Dermis blood vessel endothelial cell (primary cell): ENCODE measurements at regions not wholly inside any gene's neighbourhood (a gene's known extent, or its start where the extent isn't known, plus 50 kb on each side); places are given as distances from the start of the nearest gene placed in this dataset.
"Not testable (repeated sequence)": the region's sequence is repeated elsewhere in the genome, so short reads cannot be mapped to it uniquely, and the experiment has no call there.

Experiments used
- DNase-seq: peaks from one replicate; pipeline ENCODE4 v3.0.0; 2010

DNA sequence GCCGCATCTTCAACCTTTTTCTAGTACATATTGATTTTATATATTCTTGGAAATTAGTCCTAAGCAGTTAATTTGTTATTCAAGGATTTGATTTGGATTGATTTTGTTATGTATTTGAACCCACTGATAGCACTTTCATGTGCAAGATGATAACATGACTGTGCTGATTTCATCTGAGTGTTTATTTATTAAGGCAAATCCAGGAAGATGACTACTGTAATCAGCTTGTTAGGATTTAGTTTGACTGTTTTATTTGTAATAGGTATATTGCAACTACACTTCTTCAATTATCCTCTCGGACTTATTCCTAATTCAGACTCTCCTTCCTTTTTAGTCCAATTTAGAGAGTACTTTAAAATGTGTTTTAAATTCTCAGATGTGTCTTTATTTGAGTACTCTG is 75.1 kb upstream of the PRKG1 start:
- no peak for DNase-seq

DNA sequence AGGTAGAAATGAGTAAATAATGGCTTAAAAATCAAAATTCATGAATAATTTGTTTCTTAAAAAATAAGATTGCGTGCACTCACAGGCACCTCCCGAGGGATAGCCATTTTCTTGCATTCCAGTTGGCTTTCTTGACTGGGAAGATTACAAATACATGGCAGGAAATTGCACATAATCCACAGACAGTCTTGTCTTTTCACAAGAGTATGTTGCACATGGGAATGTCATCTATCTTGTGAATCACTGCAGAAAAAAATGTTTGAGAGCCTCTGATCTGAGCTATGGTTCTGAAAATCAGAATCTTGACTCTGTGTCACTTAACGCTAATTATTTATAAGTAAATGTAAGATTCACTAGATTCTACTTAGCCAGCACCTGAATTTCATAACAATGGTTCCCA is 74.1 kb upstream of the PRKG1 start:
- DNase-seq: no peak

DNA sequence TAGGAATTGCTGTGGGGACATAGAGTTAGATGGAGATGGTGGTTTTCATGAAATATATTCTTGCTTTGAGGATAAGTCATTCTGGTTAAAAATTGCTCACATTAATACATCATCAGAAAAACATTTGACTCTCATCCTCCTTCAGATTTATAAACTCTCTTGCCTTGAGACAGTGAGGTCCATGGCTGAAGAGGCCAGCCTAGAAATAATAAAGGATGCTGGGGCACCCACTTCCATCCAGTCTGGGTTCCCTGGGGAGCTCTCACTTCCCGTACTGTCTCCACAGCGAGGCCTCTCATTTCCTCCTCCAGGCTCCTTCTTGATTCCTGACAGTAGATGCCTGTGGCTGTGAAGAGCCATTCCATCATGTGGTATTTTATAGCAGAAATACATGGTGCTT is 73.3 kb upstream of the PRKG1 start:
- DNase-seq: no peak

DNA sequence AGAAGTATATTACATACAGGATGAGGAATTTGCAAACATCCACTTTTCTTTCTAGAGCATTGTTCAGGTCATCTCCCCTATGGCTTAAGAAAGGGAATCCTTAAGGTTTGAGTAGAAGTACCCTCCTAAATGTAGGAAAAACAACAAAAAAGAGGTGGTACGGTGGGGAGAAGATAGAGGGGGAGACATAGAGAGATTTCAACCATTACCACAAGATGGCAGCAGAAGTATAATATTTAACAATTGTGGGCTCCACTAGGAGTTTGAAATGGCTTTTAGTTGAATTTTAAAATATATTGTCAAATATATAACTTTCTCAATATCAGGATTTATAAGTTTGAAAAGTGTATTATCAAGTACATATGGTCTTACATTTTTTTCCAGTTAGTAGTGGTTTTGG is 72.7 kb upstream of the PRKG1 start:
- DNase-seq: peak; percentile 30

DNA sequence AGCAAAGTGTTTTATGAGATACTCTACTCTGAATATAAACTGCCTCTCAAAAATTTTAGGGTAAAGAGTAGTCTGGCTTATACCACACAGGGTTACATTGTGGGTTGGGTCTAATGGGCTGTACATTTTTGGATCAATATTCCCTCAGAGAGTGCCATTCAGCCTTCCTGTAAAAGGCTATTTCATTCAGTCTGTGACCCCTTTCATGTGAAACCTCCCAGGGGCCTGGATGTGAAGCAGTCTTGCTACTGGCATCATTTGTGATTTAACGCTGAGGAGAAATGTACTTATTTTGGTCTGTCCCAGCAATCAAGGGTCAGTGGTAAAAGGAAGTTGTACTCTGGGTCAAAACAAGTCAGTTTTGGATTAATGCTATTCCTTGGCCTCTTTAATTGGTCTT is 71.8 kb upstream of the PRKG1 start:
- DNase-seq: no peak

DNA sequence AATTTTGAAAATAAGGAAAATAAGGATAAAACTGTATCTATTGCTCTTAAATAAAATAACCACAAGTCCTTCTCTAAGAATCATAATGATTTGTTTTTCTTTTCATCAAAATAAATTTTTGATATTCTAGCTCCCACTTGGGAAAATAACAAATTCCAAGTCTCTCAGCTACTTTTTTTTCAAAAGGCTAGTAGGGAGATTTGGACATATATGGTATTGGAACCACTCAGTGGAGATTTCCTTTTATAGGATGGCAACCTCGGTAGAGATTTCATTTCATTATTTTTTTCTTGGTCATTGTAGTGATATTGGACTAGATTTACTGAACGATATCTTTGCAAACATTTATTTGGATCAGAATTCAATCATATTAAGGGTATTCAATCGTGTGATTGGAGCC is 69.5 kb upstream of the PRKG1 start:
- no peak for DNase-seq

DNA sequence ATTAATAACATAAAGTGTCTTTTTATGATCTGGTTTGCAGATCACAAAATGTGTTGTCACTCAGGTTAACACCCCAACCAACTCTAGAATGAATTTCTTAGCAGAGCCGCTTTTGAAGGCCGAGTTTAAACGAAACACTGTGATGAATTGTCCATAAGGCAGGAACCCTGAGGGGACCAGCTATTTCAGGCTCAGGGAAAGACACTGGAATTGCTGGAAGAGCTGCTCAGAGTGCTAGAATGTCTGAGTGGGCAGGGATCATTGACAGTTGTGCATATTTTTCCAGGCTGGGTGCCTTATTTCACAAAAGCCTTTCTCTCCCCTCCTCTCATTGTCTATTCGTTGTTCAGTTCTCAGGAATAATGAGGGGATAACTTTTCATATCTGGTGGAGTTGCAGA is 68.7 kb upstream of the PRKG1 start:
- no peak for DNase-seq

DNA sequence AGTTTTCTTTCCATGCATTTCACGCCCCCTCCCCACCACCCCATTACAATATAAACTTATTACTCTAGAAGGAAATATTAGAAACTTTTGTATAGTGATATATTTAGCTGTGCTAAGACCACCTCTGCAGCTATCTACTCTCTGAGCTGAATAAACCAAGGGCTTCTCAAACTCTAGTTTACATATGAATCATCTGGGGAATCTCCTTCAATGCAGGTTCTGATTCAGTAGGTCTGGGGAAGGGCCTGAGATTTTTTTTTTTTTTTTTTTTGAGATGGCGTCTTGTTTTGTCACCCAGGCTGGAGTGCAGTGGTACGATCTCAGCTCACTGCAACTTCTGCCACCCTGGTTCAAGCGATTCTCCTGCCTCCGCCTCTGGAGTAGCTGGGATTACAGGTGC is 67.6 kb upstream of the PRKG1 start:
- DNase-seq: no peak

DNA sequence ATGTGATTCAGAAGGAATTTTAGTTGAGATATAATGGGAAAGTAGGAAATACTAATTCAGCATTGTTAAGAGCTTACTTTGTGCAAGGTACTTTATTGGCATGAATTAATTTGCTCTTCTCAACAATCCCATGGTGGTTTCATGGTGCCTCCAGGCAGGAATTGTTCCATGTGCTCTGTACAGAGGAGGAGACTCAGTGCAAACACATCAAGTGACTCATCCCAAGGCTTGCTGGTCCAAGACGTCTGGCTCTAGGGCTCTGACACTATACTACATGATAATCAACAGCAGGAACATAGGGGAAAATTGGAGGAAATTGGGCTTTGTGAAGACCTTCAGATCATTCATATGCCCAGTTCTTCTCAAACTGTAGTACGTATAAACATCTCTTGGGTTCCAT is 66.5 kb upstream of the PRKG1 start:
- DNase-seq: no peak

DNA sequence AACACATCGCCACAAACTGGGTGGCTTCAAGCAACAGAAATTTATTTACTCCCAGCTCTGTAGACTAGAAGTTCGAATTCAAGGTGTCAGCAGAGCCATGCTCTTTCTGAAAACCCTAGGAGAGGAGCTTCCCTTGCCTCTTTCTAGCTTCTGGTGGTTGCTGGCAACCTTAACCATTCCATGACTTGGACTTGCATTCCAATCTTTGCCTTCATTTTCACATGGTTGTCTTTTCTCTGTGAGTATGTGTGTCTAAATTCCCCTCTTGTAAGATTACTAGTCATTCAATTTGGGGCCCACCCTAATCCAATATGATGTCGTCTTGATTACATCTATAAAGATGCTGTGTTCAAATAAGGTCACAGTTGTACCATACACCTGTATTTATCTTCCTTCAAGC is 65.9 kb upstream of the PRKG1 start:
- no peak for DNase-seq

DNA sequence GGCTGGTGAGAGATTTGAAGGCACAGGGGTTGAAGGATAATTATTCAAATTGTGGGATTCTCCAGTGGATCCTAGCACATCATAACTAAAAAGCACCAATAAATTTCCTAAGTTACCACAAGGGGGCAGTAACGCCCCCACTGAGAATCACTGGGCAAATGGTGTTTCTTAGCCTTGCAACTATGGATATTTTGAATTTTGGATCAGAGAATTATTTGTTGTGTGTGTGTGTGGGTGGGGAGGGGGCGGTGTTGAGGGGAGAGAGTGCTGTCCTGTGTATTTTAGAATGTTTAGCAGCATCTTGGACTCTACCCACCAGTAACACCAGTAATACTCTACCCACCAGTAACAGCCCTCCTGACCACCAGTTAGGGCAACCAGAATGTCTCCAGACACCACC is 63.3 kb upstream of the PRKG1 start:
- DNase-seq: peak; percentile 67

DNA sequence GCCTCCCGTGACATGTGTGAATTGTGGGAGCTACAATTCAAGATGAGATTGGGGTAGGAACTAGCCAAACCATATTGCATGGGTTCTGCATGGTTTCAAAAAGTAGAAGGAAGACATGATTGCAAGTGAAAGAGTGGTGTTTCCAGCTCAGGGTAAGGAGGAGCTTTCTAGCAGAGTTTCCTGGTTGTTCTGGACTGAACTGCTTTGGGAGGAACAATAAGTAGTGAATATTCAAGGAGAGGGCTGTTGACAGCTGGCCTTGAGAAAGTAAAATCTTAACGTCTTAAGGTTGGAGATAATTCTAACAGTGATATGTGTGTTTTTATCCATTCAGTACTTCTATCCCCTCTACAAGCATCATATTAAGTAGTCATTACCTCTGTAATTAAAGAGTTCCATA is 62.2 kb upstream of the PRKG1 start:
- DNase-seq: no peak

DNA sequence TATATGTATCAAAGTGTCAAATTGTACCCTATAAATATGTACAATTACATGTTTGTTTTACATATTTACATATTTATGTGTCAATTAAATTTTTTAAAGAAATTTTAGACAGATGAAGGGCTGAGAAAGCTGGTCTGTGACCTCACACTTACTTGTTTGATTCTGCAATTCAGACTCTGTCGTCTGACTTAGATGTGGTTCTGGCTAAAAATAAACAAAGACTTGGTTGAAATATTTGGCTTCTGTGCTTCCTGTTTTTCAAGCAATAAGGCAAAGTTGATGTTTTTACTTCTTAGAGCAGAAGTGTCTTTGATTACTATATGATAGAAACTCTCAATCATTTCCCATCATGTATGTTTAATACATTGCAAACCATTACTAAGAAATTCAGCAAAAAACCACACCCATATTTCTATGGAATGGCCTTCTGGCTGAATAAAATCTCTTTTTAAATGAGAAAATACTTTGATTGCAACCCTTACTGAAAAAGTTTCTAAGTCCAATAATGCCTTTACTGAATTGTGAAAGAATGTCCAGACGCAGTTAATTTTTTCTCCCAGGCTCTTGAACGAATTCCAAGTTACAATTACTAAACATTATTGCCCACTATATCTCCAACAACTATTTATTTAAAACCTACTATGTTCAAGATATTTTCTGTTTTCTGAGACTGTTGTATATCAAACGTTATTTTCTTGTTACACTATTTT is 59.5 kb upstream of the PRKG1 start:
- DNase-seq: no peak

DNA sequence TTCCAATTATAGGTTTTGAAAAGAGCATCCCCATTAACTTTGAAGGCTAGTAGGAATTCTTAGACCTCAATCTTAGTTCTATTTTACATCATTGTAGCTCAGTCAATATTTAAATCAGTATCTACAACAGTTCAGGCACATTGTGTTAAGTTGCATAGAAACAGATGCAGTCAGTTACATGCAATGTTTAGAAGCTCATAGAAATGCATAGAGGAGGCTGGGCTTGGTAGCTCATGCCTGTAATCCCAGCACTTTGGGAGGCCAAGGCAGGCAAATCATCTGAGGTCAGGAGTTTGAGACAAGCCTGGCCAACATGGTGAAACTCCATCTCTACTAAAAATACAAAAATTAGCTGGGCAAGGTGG is 58.9 kb upstream of the PRKG1 start:
- DNase-seq: not testable (repeated sequence)

DNA sequence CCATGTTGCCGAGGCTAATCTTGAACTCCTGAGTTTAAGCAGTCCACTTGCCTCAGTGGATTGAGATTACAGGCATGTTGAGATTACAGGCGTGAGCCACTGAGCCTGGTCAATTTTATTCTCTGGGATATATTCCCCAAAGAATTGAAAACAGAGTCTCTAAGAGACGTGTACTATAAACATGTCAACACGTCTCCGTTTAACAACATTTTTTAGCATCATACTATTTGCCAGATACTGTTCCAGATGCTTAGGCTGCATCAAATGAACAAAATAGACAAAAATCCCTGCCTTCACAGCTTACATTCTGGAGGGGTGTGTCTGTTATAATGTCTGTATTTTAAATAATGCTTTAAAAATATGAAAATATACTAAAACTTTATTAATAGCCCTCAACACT is 54.1 kb upstream of the PRKG1 start:
- DNase-seq: no peak

DNA sequence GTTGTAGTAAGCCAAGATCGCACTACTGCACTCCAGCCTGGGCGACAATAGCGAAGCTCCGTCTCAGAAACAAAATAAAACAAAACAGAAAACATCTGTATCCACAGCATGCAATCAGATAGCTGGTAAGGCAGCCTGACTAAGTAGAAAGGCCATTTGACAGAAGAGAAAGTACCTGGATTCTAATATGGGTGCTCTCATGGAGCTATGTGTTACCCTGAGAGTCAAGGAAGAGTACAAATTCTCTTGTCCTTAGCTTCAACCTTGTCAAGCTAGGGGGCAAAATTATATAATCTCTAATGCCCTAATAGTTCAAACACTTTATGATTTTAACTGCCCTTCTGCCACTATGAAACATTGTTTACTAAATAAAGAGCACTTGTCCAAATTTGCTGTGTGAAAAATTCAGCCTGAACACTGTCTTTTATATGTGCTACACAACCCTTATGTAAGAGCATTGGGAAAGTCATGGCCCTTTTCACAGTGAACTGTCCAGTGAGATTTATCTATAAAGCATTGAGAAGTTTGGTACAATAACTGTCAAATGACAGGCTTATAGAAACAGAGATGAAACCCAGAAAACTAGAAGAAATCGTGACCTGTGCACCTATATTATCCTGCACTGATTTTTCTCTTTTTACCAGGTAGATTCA is 51.2 kb upstream of the PRKG1 start:
- DNase-seq: no peak

DNA sequence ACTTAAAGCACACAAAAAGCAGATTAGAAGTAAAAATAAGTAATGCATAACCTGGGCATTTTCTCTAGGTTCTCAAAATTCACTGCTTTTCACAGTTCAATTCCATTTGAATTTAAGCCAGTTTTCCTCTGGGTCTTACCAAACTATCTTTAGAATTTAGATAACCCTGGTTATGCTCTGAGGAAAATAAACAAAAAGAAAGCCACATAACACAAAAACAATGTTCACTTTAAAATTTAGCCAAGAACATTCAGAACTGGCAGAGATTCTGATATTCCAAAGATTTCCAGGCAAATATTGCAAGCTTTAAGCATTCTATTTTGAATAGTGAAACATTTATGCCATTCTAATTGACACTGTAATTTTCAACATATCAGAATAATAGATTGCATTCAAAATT is 50.7 kb upstream of the PRKG1 start:
- DNase-seq: no peak
